GM12878 (cell line): ENCODE measurements at regions not wholly inside any gene's neighbourhood (a gene's known extent, or its start where the extent isn't known, plus 50 kb on each side); places are given as distances from the start of the nearest gene placed in this dataset.

Source experiments
- ATAC-seq: fragments of 200-7000 bp; cut with Tn5 transposase; 3 replicates; pipeline ENCODE4 v1.9.1; 2020; ENCODE audit warnings: mild to moderate bottlenecking, moderate library complexity
- BruUV-seq: library from RNA; stranded (reverse); fragments of 400-500 nt; replicated peaks from 2 replicates; lab custom pipeline; 2021; lab: Mats Ljungman, UMichigan
- CTCF ChIA-PET: fragments of 300-600 bp; sonication (Branson Sonifier 250); formaldehyde crosslinking; extraction: SDS; loops from one replicate; lab custom pipeline; 2021; ENCODE audit warnings: inconsistent platforms; lab: Yijun Ruan, JAX
- POLR2A ChIA-PET: fragments of 350-600 bp; formaldehyde crosslinking; extraction: SDS; loops from one replicate; lab custom pipeline; 2021; ENCODE audit warnings: inconsistent platforms; lab: Charles Lee
- RAD21 ChIA-PET: fragments of 300-600 bp; sonication (Branson Sonifier 250); formaldehyde crosslinking; loops from one replicate; lab custom pipeline; 2023; ENCODE audit warnings: antibody characterized with exemption; ENCODE audit not compliant: unreplicated experiment; lab: Charles Lee
- SMC1A ChIA-PET: fragments of 300-600 bp; sonication (Branson Sonifier 250); formaldehyde crosslinking; loops from one replicate; lab custom pipeline; 2023; ENCODE audit not compliant: unreplicated experiment, uncharacterized antibody; lab: Charles Lee
- DNase-seq: peaks from one replicate; pipeline ENCODE4 v3.0.0-alpha.2; 2011; ENCODE audit warnings: low read depth, low spot score
- FAIRE-seq: peaks from 3 replicates; lab custom pipeline; 2011; peaks lifted over from hg19 to GRCh38; lab: Jason Lieb, UNC
- H2AFZ ChIP-seq: 2 replicates; pipeline ENCODE4 v1.6.0; 2011; ENCODE audit warnings: low read depth, low read length, control low read depth; ENCODE audit not compliant: control insufficient read depth
- H3K27ac ChIP-seq: 2 replicates; pipeline ENCODE4 v1.5.1; 2011; ENCODE audit warnings: control low read depth; ENCODE audit not compliant: control insufficient read depth, insufficient read depth
- H3K27me3 ChIP-seq, 2 experiments: replicated peaks in 1 of 2; 2 replicates each; pipeline versions ENCODE4 v1.6.0 to v1.6.1; 2011; ENCODE audit warnings: low read length in 1 of 2; ENCODE audit not compliant: control insufficient read depth in 2 of 2, insufficient read depth in 2 of 2
- H3K36me3 ChIP-seq, 2 experiments: 2 replicates each; pipeline ENCODE4 v1.5.1; 2011; ENCODE audit warnings: low read length in 1 of 2; ENCODE audit not compliant: control insufficient read depth in 2 of 2, insufficient read depth in 2 of 2
- H3K4me1 ChIP-seq: 2 replicates; pipeline ENCODE4 v1.6.1; 2011; ENCODE audit warnings: mild to moderate bottlenecking, low read length, moderate library complexity, mixed read lengths; ENCODE audit not compliant: control insufficient read depth, insufficient read depth
- H3K4me2 ChIP-seq: 2 replicates; pipeline ENCODE4 v1.6.0; 2011; ENCODE audit warnings: control low read depth; ENCODE audit not compliant: control insufficient read depth, insufficient read depth
- H3K4me3 ChIP-seq: fragments of 200-600 bp; sonication (generic); 2 replicates; pipeline ENCODE4 v1.5.1; 2016
- H3K79me2 ChIP-seq: 2 replicates; pipeline ENCODE4 v1.6.0; 2011; ENCODE audit warnings: low read length; ENCODE audit not compliant: control insufficient read depth, insufficient read depth
- H3K9ac ChIP-seq: 2 replicates; pipeline ENCODE4 v1.8.0; 2011; ENCODE audit warnings: low read length, control low read depth, mixed read lengths; ENCODE audit not compliant: control insufficient read depth, insufficient read depth
- H3K9me3 ChIP-seq: replicated peaks from 3 replicates; pipeline ENCODE4 v1.5.1; 2011; ENCODE audit warnings: mild to moderate bottlenecking, low read length; ENCODE audit not compliant: control insufficient read depth, insufficient read depth
- H4K20me1 ChIP-seq: 2 replicates; pipeline ENCODE4 v1.6.0; 2011; ENCODE audit not compliant: control insufficient read depth, insufficient read depth
- BMI1 ChIP-seq: fragments of 450-650 bp; IDR thresholded peaks from 2 replicates; pipeline ENCODE4 v1.6.1; 2016; ENCODE audit warnings: mild to moderate bottlenecking, moderate library complexity, borderline replicate concordance
- CBX5 ChIP-seq: sonication (generic); IDR thresholded peaks from 2 replicates; pipeline ENCODE4 v1.6.1; 2016; ENCODE audit warnings: low read depth, moderate library complexity, mild to moderate bottlenecking, inconsistent platforms
- HDAC6 ChIP-seq: fragments of 200-600 bp; sonication (generic); IDR thresholded peaks from one replicate; pipeline ENCODE4 v1.8.0; 2017; ENCODE audit warnings: antibody characterized with exemption; ENCODE audit not compliant: unreplicated experiment
- JUND ChIP-seq: IDR thresholded peaks from 2 replicates; pipeline ENCODE4 v1.6.1; 2012; ENCODE audit warnings: low read depth, mild to moderate bottlenecking, low read length, improper control_type of control experiment, moderate library complexity
- NFYA ChIP-seq: IDR thresholded peaks from 2 replicates; pipeline ENCODE4 v1.6.1; 2011; ENCODE audit warnings: low read depth, mild to moderate bottlenecking, low read length, improper control_type of control experiment, borderline replicate concordance
- PML ChIP-seq: IDR thresholded peaks from 2 replicates; pipeline ENCODE4 v1.6.1; 2012; ENCODE audit warnings: low read length, inconsistent platforms
- SUPT20H ChIP-seq: IDR thresholded peaks from 2 replicates; pipeline ENCODE4 v1.6.1; 2011; ENCODE audit warnings: low read depth, mild to moderate bottlenecking, low read length, moderate library complexity, borderline replicate concordance; ENCODE audit not compliant: control insufficient read depth
- YBX1 ChIP-seq: fragments of 450-650 bp; IDR thresholded peaks from 2 replicates; pipeline ENCODE4 v1.6.1; 2016; ENCODE audit warnings: antibody characterized with exemption
- ZBTB33 ChIP-seq: fragments of 450-650 bp; IDR thresholded peaks from 2 replicates; pipeline ENCODE4 v1.6.1; 2017; ENCODE audit warnings: mild to moderate bottlenecking
- ZNF217 ChIP-seq: fragments of 450-650 bp; IDR thresholded peaks from 2 replicates; pipeline ENCODE4 v1.6.1; 2017; ENCODE audit warnings: antibody characterized with exemption, mild to moderate bottlenecking
- ZNF274 ChIP-seq: IDR thresholded peaks from one replicate; pipeline ENCODE4 v1.8.0; 2011; ENCODE audit not compliant: insufficient read length, insufficient read depth
- ZNF687 ChIP-seq: fragments of 450-650 bp; IDR thresholded peaks from 2 replicates; pipeline ENCODE4 v1.6.1; 2017; ENCODE audit warnings: mild to moderate bottlenecking, moderate library complexity
- WGBS: methylation state at CpG from one replicate; pipeline ENCODE4 v1.1.6; 2016; ENCODE audit warnings: low lambda C conversion rate; ENCODE audit not compliant: insufficient replicate concordance, insufficient coverage; ENCODE audit errors: missing lambda C conversion rate; 5-methylcytosine and 5-hydroxymethylcytosine counted together
- in situ Hi-C: fragments of 300-500 bp; cut with MboI; formaldehyde crosslinking; loops from 9 replicates; pipeline ENCODE4 v1.14.3; 2018; ENCODE audit warnings: mixed read lengths
- intact Hi-C: fragments of 100-400 bp; cut with micrococcal nuclease; formaldehyde crosslinking; loops from one replicate; pipeline ENCODE4 v1.14.2; 2022; ENCODE audit not compliant: unreplicated experiment

GRCh38 chr14:42508209-42508946 lies 901.7 kb downstream of the LRFN5 start (continued):
- TF ChIP-seq HDAC6 (no peak), CBX5 (no peak), ZNF217 (no peak), BMI1 (no peak), ZNF687 (no peak)

DNA sequence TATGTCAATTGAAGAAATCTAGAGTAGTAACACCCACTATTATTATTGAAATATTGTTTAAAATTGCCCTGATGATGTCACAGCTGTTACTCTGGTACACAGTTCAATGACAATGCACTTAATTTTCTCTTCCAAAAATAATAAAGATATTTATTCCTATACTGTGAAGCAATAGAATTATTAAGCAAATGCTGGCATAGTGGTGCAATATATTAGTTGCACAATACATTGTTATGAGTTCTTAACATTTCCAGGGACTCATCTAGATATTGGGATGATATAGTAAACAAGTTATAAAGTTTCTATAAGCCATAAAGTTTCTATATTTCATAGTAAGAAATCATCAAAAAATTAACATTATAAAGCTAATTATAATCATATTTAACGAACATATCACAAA lies 897.8 kb downstream of the LRFN5 start:
- TF ChIP-seq ZBTB33 (no peak), ZNF274 (no peak), YBX1 (no peak), NFYA (no peak), SUPT20H (no peak), PML (no peak), JUND (no peak)
- intact Hi-C loops = no loop called here
- RAD21 ChIA-PET = interaction anchor here (0.6 kb wide), 1 partner anchor 41 kb away, joined by 3 read pairs; no protein-coding TSS in a partner anchor

More for the DNA sequence above, 897.8 kb downstream of the LRFN5 start:
- Histone ChIP-seq H3K36me3 (no peaks in the 10 kb centered on the region), H3K27me3 (no peaks in the 10 kb centered on the region), H3K27ac (no peak overlapping the region), H2AFZ (no peak overlapping the region), H3K4me1 (no peaks in the 10 kb centered on the region), H4K20me1 (no peaks in the 10 kb centered on the region), H3K9me3 (no peaks in the 10 kb centered on the region), H3K79me2 (no peaks in the 10 kb centered on the region), H3K4me2 (no peak overlapping the region), H3K4me3 (no peak overlapping the region), H3K9ac (no peak overlapping the region)
- DNase-seq (no peak), ATAC-seq (no peak), FAIRE-seq (no peak)
- ChIA-PET POLR2A (no interaction called here), SMC1A (no interaction called here), CTCF (interaction anchor here (0.7 to 2.1 kb wide), 2 partner anchors 10 to 93 kb away, joined by 4 to 7 read pairs; no protein-coding TSS in a partner anchor)
- in situ Hi-C loops = no loop called here
- 0% methylated on average over 1 of the region's 1 CpG for WGBS
- no TSS peak for BruUV-seq
